ENCODE measurements at regions not wholly inside any gene's neighbourhood (a gene's known extent, or its start where the extent isn't known, plus 50 kb on each side); places are given as distances from the start of the nearest gene placed in this dataset.

DNA sequence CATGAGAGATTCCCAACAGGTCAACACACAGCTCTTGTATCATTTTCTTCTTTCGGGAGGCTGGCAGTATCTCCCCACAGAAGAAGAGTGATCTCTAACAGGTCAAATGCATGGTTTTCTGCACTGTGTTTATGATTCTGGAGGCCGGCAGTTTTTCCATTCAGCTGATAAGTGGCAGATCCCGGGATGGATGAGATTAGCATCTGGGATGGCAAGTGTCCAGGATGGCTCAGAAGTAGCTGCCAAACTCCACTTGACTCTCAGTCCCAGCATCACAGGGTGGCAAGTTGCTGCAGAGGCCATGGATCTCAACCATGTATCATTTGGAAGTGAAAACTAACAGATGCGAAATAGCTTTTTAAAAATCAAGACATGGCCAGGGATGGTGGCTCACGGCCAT lies 97.8 kb upstream of the SLC44A1 start:
- DNase-seq (ENCODE audit: low read depth): no peak

DNA sequence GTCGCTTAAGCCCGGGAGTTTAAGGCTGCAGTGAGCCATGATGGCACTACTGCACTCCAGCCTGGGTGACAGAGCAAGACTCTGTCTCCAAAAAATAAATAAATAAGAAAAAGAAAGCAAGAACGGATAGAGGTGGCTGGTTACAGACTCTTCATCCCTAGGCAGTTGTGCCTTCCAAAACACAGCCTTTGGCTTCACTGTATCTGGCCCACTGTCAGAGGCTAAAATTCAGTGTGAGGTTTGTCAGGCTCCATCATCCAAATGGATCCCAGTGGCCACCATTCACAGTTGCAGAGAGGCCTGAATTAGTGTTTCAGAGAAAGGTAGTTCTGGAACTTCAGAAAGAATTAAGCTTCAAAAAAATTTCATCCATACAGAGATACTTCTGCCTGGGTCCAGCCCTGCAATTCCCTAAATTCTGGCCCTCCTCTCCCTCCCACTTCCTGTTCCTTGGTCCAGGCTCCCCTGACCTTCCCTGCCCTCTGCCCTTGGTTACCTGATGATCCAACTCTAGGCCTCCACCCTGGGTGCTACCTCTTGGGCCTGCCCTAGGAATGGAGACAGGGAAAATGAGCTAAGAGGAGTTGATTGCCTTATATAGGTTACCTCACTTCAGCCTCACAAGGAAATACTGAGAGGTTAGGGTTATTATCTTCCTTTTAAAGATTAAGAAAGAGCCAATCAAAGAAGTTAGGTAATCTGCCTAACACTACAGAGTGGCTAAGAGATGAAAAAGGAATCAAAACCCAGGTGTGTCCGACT lies 97.2 kb upstream of the SLC44A1 start:
- no peak for DNase-seq (ENCODE audit: low read depth)

DNA sequence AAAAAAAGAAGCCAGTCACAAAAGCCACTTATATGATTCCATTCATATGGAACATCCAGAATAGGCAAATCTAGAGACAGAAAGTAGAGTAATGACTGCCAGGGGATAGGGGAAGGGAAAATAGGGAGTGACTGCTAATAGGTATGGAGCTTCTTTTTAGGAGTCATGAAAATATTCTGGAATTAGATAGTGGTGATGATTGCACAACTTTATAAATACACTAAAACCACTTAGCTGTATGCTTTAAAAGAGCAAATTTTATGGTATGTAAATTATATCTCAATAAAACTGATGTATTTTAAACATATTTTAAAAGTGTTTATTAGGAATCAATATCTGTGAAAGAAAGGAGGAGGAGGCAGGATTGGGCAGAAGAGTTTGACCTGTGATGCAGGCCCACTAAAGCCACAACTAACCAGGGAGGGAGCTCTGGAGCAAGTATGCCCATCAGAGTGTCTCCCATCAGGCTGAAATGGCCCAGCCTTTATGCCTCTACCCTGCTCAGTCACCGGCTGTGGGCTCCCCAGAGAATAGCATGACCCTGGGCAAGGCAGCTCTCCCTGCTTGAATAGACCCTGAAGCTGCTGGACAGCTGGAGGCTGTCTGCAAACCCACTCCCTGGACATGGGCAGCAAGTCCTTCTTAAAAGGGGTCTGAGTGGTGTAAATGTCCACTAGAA lies 96.0 kb upstream of the SLC44A1 start:
- no peak for DNase-seq (ENCODE audit: low read depth)

DNA sequence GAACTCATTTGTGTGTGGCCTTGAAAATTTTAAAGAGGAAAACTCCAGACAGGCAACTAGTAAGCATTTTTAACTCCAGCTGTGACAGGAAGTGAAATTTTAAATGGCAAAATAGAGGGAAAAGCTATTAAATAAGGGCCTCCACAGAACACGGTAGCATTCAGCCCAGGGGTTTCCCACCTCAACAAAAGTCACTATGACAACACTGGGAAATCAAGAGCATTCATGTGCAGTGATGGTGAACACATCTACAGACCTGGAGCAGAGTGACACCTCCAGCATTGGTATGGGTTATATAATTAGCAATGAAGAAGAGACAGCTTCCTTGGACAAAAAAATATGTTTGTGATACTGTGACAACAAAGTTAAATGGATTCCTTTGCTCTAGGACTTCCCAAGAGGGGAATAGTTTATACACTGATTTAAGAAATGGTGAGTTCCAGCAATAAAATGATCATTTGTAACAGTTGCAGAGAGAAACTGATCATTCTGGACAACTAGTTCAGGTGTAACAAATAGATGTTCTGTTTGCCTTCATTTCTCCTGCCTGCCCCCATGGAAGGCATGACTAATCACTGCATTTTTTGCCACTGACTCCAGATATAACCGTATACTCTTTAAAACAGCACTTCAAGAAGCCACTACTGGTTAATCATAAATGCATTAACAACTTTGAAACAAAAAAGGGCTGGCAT lies 93.3 kb upstream of the SLC44A1 start:
- peak; percentile 96 for DNase-seq (ENCODE audit: low read depth)

DNA sequence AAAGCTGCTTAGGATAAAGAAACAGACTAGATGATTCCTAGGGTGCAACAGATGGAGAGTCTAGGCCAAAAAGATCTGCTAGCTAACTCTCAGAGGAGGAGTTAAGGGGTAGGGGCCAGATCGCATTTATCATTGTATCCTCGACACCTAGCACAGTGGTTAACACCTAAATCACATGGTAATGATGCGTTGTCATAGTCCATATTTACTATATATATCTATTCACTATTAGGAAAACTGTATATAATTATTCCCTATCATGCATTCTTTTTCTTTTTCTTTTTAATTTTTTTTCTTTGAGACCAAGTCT lies 92.8 kb upstream of the SLC44A1 start:
- DNase-seq (ENCODE audit: low read depth): no peak

DNA sequence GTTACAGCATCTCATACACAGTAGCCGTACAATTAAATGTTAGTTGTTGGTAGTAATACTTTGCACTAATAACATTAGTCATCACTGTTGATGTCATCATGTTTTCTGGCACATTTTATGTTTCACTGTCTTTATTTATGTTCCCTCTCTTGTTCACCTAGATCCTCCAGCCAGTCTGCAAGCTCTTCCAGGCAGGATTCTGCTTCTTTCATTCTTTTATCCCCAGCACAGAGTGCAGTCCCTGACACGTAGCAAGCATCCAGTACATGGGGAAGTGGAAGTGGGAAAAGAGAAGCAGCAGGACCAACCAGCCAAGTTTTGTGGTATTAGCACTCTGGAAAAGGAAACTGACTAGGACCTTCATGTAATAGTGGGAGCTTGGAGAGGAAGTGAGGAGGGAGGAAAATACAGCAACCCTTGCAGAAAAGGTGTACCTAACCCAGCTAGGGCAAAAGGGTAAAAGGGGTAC lies 89.7 kb upstream of the SLC44A1 start:
- peak; percentile 67 for DNase-seq (ENCODE audit: low read depth)

DNA sequence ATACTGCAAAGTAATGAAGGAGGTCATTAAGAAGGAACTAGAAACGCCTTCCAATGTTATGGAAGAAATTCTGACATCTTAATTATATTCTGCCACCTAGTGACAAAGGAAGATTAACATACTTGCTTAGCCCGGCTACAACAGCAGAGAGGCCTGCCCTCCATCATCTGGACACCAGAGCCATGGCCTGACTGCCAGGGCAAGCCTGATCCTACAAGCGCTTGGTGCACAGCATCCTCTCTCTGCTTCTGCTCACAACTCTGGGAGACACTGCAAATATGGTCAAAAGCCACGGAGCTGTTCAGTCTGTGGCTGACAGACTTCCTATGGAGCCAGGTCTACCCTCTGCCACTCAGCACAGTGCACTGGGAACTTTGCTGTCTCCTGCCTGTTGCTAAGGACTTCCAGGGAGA lies 87.3 kb upstream of the SLC44A1 start:
- peak; percentile 83 for DNase-seq (ENCODE audit: low read depth)

DNA sequence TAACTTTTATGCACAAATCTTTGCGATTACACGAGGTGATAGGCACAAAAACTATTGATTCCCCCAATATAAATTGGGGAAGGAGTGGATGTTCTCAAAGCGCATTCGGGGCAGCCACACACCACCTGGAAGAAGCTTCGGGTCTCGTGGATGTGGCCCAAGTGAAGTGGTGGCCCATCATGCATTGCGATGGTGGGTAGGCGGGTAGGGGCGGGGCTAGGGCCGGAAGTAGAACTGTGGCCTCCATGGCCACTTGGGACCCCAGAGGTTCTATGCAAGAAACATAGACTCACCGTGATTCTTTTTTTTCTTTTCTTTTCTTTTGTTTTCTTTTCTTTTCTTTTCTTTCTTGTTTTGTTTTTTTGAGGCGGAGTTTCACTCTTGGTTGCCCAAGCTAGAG lies 86.4 kb upstream of the SLC44A1 start:
- DNase-seq (ENCODE audit: low read depth): no peak

DNA sequence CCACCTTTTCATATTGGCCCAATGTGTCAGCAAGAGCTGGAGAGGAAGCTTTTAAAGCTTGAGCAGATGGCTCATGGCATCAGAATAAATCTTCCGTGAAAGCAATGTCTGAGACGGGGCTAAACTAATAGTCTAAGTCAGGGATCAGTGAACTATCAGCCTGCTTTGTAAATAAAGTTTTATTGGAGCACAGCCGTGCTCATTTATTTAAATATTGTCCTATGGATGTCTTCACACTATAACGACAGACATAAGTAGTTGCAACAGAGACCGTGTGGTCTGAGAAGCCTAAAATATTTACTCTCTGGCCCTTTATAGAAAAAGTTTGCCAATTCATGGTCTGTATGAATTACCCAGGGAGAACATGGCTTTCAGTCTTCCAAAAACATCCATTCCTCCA lies 85.6 kb upstream of the SLC44A1 start:
- no peak for DNase-seq (ENCODE audit: low read depth)

DNA sequence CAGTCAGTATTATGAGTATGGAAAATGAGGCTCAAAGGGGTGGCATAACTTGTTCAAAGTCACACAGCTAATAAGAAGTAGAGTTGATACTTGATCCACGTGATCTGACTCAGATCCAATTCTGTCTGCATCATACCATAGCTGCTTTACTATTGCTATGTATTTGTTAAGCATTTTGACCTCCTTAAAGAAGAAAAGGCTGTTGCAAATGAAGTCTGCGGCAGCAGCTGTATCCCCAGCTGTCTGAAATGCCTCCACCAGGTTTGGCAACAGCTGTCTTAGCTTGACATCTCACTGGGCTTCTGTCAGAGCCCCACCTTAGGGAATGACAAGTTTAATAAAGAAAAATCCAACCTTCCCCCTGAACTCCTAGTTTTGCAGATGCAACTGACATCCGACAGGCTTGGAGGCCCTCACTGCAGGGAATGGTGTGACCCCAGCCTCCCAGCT lies 75.6 kb upstream of the SLC44A1 start:
- no peak for DNase-seq (ENCODE audit: low read depth)

DNA sequence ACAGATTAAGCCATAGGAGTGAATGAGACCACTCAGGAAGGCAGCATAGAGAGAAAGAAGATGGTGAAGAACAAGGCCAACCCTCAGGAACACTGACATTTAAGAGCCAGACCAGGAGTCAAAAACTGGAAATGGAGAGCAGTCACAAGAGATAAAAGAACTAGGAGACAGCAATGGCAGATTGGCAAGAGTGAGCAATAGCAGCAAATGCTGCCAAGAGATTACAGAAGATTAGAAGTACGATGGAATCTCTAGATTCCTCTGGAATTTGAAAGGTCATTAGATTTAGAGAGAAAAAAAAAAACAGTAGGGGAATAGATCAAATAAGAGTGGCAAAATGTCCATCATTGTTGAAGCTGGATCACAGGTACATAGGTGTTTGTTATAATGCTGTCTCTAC lies 73.4 kb upstream of the SLC44A1 start:
- DNase-seq (ENCODE audit: low read depth): no peak

DNA sequence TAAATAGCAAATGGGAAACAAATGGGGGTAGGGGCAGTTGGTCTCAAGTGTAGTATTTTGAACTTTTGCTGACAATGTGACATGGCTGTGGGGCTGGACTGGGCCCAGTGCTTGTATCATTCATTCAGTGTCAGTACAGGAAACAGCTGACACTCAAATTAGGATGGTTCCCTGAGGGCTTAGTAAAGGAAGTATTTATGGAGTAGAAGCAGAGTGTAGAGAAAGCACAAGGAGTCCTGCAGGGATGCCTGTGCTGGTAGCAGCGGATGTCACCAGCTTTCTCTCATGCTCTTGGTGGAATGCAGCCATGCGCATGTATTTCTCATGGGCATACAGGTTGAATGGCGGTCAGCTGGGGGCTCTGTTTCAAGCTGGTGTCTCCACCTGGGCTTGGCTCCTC lies 72.9 kb upstream of the SLC44A1 start:
- no peak for DNase-seq (ENCODE audit: low read depth)

DNA sequence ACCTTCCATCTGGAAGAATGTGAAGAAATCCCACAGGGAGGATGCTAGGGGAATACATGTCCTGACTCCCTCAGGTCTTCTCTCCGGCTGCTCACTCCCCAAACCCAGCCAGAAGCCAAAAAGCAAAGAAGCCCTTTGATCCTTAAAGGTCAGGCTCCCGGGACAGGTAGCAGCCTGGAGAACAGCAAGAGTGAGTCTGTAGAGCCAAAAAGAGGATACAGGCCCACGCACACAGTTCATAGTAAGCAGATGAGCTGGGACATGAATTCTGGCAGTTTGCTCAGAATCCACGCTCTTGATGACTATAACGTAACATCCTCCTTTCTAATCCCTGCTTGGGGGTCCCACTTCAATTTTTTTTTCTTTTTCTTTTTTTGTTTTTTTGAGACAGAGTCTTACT lies 72.0 kb upstream of the SLC44A1 start:
- DNase-seq (ENCODE audit: low read depth): no peak

DNA sequence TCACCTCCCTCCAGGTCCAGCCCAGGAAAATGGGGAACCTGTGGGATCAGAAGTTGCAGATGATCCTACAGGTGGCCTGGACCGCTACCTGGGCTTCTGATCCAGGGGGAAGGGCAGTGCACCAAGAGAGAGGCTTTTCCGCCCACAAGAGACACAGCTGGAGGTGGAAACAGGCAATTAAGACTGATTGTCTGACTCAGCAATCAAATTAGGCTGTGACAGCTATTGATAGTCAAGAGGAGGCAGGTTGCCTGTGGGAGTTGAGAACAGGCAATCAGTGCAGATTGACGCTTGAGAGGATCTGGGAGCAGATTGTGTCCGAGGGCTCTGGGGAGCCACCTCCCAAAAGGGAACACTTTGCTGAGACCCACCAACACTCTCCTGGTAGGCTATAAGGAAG lies 71.1 kb upstream of the SLC44A1 start:
- DNase-seq (ENCODE audit: low read depth): no peak

DNA sequence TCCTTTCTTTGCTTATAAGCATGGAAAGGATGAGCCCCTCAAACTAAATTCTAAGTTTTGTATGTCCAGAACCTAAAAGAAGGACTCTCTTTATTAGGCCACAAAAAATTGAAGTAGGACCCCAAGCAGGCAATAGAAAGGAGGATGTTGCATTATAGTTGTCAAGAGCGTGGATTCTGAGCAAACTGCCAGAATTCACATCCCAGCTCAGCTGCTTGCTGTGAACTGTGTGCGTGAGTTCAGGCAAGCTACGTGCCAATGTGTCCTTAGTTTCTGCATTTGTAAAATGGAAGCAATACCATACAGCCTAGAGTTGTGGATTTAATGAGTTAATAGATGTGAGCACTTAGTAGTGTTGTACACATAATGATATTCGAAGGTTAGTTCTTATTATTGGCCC lies 70.6 kb upstream of the SLC44A1 start:
- DNase-seq (ENCODE audit: low read depth): no peak

DNA sequence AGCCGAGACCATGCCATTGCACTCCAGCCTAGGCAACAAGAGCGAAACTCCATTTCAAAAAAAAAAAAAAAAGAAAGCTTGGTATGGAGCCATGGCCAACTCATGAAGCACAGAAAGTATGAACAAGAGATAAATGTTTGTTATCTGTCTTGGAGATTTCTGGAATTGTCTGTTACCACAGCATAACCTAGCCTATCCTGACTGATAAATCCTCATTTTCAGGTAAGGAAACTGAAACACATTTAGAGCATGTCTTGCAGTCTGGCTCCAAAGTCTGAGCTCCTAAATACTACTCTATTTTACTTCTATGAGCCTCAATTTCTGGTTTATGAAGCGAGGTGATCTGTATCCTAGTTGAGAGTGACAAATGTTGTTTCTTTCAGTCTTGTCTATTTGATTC lies 68.3 kb upstream of the SLC44A1 start:
- DNase-seq (ENCODE audit: low read depth): no peak

DNA sequence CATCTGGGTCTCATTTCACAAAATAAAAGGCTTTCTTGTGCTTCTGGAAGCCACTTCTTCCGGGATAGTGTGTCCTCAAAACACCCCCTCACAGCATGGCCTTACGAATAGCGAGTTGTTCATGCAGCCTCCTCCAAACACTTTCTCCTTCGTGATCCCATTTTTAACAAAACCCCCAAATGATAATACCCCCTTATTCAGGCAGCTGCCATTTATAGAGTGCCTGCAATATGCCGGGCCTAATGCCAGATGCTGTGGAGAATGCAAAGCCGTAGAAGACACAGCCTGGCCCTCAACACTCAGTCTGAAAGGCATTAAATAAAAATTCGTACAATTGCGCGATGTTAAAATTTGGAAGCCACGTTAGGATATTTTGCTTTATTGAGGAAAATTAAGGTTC lies 66.4 kb upstream of the SLC44A1 start:
- no peak for DNase-seq (ENCODE audit: low read depth)

DNA sequence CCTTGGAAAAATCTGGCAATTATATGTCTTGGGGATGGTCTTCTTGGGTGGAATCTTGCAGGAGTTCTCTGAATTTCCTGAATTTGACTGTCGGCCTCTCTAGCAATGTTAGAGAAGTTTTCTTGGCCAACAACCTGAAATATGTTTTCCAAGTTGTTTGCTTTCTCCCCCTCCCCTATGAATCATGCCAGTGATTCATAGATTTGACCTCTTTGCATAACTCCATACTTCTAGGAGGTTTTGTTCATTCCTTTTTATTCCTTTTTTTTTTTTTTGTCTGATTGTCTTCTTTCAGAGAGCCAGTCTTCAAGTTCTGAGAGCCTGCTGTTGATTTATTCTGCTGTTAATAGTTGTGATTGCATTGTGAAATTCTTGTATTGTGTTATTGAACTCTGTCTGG lies 56.7 kb upstream of the SLC44A1 start:
- DNase-seq (ENCODE audit: low read depth): peak; percentile 63

DNA sequence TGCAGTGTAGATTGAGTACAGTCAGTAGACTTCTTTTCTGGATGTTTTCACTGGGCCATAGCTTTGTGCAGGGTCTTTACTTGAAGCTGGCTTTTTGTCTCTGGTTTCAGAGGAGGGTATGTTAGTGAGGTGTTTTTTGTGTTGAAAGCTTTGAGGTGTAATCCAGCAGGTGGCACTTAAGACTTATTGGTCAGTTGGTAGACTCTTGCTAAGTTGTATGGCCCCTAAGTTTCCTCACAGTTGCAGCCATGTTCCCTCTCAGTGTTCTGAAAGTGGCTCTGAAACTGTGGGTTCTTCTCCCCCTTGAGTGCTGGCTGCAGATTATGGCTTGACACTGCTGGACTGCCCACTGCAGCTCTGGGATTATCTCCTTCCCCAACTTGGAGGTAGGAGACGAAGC lies 55.7 kb upstream of the SLC44A1 start:
- DNase-seq (ENCODE audit: low read depth): peak; percentile 11

DNA sequence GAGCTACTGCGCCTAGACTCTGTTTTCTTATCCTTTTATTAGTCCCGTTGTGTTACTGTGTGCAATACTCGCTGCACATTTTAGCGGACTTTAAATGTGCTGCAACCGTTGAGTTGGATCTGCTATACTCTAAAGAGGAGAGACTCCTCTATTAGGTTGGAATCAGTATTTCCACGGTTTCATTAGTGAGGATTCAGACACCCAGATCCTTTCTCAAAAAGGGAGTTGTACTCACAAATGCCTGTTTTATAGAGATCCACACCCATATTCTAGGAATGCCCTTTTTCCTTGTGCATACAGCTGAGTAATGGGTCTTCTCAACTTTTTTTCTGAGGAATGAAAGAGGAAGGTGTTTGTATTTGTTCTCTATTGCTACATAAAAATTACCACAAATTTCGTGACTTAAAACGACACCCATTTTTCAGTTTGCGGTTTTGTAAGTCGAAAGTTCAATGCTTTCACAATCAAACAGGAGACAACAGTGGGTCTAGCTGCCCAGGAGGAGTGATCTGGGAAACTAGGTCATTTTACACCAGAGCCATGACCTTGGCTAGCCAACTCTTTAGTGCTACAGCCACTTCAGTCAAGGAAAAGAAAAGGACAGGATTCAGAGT lies 52.8 kb upstream of the SLC44A1 start:
- DNase-seq (ENCODE audit: low read depth): no peak

DNA sequence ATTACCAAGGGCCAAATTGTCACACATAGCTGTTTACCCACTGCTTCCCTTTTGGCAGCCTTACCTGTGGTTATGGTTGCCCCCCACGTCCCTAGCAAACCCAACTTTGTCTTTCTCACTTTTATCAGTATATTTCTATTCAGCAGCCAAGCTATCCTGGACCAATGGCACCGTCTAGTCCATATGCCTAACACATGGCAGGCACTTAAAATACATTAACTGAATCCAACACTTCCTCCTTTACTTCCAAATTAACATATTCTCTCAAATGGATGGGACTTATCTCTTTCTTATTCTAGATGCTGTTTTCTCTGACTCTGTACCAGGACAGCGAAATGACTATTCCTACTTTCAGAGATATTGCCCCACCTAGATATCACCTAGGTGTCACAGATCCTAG lies 50.9 kb upstream of the SLC44A1 start:
- DNase-seq (ENCODE audit: low read depth): no peak

DNA sequence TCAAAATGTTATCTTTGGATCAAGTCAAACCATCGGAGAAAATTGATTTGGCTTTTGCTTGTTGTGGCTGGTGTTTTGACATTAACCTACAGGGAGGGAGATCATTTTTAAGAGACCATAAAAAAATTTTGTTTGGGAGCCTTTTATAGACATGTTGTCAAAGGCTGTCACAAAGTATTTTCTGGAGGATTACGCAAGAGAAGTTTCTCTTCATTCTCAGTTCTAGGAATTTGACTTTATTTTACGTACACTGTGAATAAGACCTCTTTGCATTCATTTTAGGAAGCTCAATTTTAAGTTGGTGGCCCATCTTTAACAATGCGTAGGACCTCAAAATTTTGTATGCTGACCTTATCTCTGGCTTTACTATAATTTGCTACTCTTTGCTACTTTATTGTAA lies 50.2 kb upstream of the SLC44A1 start:
- DNase-seq (ENCODE audit: low read depth): no peak

Data from renal cortical epithelial cell (primary cell).